A549 (cell line): ENCODE measurements at regions not wholly inside any gene's neighbourhood (a gene's known extent, or its start where the extent isn't known, plus 50 kb on each side); places are given as distances from the start of the nearest gene placed in this dataset.

ENCODE experiments used
- ATAC-seq, 2 experiments: fragments of 200-7000 bp in 1 of 2; fragments of >200 bp in 1 of 2; cut with Nextera tagmentation in 1 of 2; cut with Tn5 transposase in 1 of 2; 3 replicates each; pipeline versions ENCODE4 v1.8.0 to v1.9.1; 2018 to 2020; ENCODE audit warnings: mild to moderate bottlenecking in 1 of 2, moderate library complexity in 1 of 2
- CTCF ChIA-PET: fragments of 300-600 bp; sonication (Branson Sonifier 250); formaldehyde crosslinking; extraction: SDS; loops from one replicate; lab custom pipeline; 2021; ENCODE audit warnings: antibody characterized with exemption, inconsistent platforms; lab: Yijun Ruan, JAX
- POLR2A ChIA-PET: fragments of 350-600 bp; formaldehyde crosslinking; extraction: SDS; loops from one replicate; lab custom pipeline; 2021; ENCODE audit warnings: antibody characterized with exemption, inconsistent platforms; lab: Yijun Ruan, JAX
- DNase-seq, 2 experiments: peaks; one replicate each; pipeline versions ENCODE4 v3.0.0 to v3.0.0-alpha.2; 2011 to 2016; ENCODE audit warnings: low read depth in 1 of 2, low spot score in 1 of 2
- FAIRE-seq: peaks from 2 replicates; lab custom pipeline; 2011; peaks lifted over from hg19 to GRCh38; lab: Jason Lieb, UNC
- H3K27ac ChIP-seq, 2 experiments: fragments of >200 bp; sonication (Bioruptor Twin); formaldehyde crosslinking; 3 replicates each; pipeline ENCODE4 v1.5.1; 2016 to 2017
- H3K4me1 ChIP-seq: fragments of >200 bp; sonication (Bioruptor Twin); formaldehyde crosslinking; 3 replicates; pipeline ENCODE4 v1.6.1; 2016
- H3K4me2 ChIP-seq: fragments of >200 bp; sonication (Bioruptor Twin); formaldehyde crosslinking; 3 replicates; pipeline ENCODE4 v1.6.1; 2016
- H3K4me3 ChIP-seq: fragments of >200 bp; sonication (Bioruptor Twin); formaldehyde crosslinking; 3 replicates; pipeline ENCODE4 v1.5.1; 2016
- H3K9me3 ChIP-seq: fragments of >200 bp; sonication (Bioruptor Twin); formaldehyde crosslinking; 3 replicates; pipeline ENCODE4 v1.6.1; 2016
- BHLHE40 ChIP-seq: IDR thresholded peaks from 2 replicates; pipeline ENCODE4 v1.6.1; 2012; ENCODE audit warnings: low read depth, low read length, inconsistent platforms
- CHD2 ChIP-seq: fragments of 150-350 bp; IDR thresholded peaks from 2 replicates; pipeline ENCODE4 v1.6.1; 2014; ENCODE audit warnings: low read length; ENCODE audit not compliant: partially characterized antibody
- EHMT2 ChIP-seq: fragments of 200-600 bp; sonication (generic); IDR thresholded peaks from 2 replicates; pipeline ENCODE4 v1.6.1; 2016; ENCODE audit warnings: antibody characterized with exemption, low read depth, mild to moderate bottlenecking, moderate library complexity
- FOSB ChIP-seq: fragments of 250-450 bp; sonication (Bioruptor Pico); IDR thresholded peaks from 2 replicates; pipeline ENCODE4 v1.5.0; 2020; ENCODE audit warnings: mild to moderate bottlenecking, moderate library complexity
- FOXS1 ChIP-seq: fragments of 250-450 bp; sonication (Bioruptor Pico); IDR thresholded peaks from 2 replicates; pipeline ENCODE4 v1.5.0; 2020; ENCODE audit warnings: mild to moderate bottlenecking, moderate library complexity
- GATA3 ChIP-seq: IDR thresholded peaks from 2 replicates; pipeline ENCODE4 v1.6.1; 2012; ENCODE audit warnings: borderline replicate concordance
- HMGXB4 ChIP-seq: fragments of 250-450 bp; sonication (Bioruptor Pico); IDR thresholded peaks from 2 replicates; pipeline ENCODE4 v1.5.0; 2021; ENCODE audit warnings: mild to moderate bottlenecking, moderate library complexity, borderline replicate concordance
- HOXA7 ChIP-seq: fragments of 250-450 bp; sonication (Bioruptor Pico); IDR thresholded peaks from 2 replicates; pipeline ENCODE4 v1.5.0; 2020; ENCODE audit warnings: mild to moderate bottlenecking, moderate library complexity
- JUN ChIP-seq, 2 experiments: fragments of >200 bp; sonication (Bioruptor Twin); formaldehyde crosslinking; IDR thresholded peaks; 2 replicates in 1 of 2; 3 replicates in 1 of 2; pipeline ENCODE4 v1.6.1; 2016 to 2017
- JUNB ChIP-seq: fragments of >200 bp; sonication (Bioruptor Twin); formaldehyde crosslinking; IDR thresholded peaks from 2 replicates; pipeline ENCODE4 v1.6.1; 2016
- KDM1A ChIP-seq: fragments of 200-600 bp; sonication (generic); IDR thresholded peaks from 2 replicates; pipeline ENCODE4 v1.6.1; 2016; ENCODE audit warnings: low read depth, mild to moderate bottlenecking
- MYC ChIP-seq: IDR thresholded peaks from 2 replicates; pipeline ENCODE4 v1.6.1; 2012; ENCODE audit warnings: mild to moderate bottlenecking, inconsistent platforms, low read length, improper control_type of control experiment, borderline replicate concordance
- PHF8 ChIP-seq: fragments of 200-600 bp; sonication (generic); IDR thresholded peaks from 2 replicates; pipeline ENCODE4 v1.6.1; 2016; ENCODE audit warnings: low read depth, mild to moderate bottlenecking, antibody characterized with exemption, moderate library complexity, borderline replicate concordance
- RARB ChIP-seq: fragments of 250-450 bp; sonication (Bioruptor Pico); IDR thresholded peaks from 2 replicates; pipeline ENCODE4 v1.8.0; 2021; ENCODE audit warnings: mild to moderate bottlenecking, moderate library complexity
- RCOR1 ChIP-seq: fragments of 150-350 bp; IDR thresholded peaks from 2 replicates; pipeline ENCODE4 v1.6.1; 2014; ENCODE audit warnings: antibody characterized with exemption, low read length, low read depth
- SMC3 ChIP-seq: fragments of >200 bp; sonication (Bioruptor Twin); formaldehyde crosslinking; IDR thresholded peaks from 3 replicates; pipeline ENCODE4 v1.6.1; 2018; ENCODE audit warnings: inconsistent platforms
- ZNF302 ChIP-seq: fragments of 250-450 bp; sonication (Bioruptor Pico); IDR thresholded peaks from 2 replicates; pipeline ENCODE4 v1.9.0; 2021; ENCODE audit warnings: inconsistent platforms, mild to moderate bottlenecking, moderate library complexity
- WGBS: methylation state at CpG from one replicate; pipeline ENCODE4 v1.1.6; 2017; ENCODE audit errors: missing lambda C conversion rate; 5-methylcytosine and 5-hydroxymethylcytosine counted together
- TF ChIP-seq, protein P1 (sequence below): IDR thresholded peaks from 2 replicates; pipeline ENCODE4 v1.6.1; 2012; ENCODE audit warnings: low read depth, borderline replicate concordance
- TF ChIP-seq, protein P2 (sequence below): fragments of >200 bp; sonication (Bioruptor Twin); formaldehyde crosslinking; IDR thresholded peaks from 3 replicates; pipeline ENCODE4 v1.5.1; 2016

DNA sequence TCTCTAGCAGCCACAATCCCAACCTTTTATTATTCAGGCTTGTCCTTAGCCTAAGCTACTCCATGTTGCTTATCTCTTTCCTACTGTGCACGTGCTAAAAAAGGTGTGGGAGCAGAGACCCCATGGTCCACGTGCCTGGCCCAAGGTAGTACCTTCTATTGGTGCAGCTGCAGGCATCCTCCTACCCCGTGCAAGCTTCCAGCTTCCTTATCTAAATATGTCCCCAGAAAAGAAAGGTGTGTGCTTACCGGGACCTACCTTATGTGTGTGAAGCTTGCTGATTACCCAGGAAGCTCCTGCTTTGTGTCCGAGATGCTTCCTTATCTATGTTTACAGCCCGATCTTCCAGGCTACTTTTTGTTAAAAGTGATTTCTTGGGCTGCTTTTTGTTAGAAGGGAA lies 2382.4 kb downstream of the PCDH9 start:
- DNase-seq, result no peak
- H3K4me1 ChIP-seq, result no peaks in the 10 kb centered on the region
- ChIA-PET POLR2A (no interaction called here), CTCF (no interaction called here)
- no peak overlapping the region for H3K4me3 ChIP-seq
- ATAC-seq, result no peak
- no peaks in the 10 kb centered on the region for H3K9me3 ChIP-seq
- H3K27ac ChIP-seq, result no peak overlapping the region
- 53% methylated on average over 6 of the region's 6 CpGs for WGBS
- no peak overlapping the region for H3K4me2 ChIP-seq
- no peak for TF ChIP-seq JUNB
- TF ChIP-seq SMC3, result no peak
- TF ChIP-seq RCOR1, result no peak
- no peak for TF ChIP-seq HOXA7
- no peak for TF ChIP-seq MYC
- no peak for TF ChIP-seq JUN (IDR thresholded peaks at IDR 0.05)
- TF ChIP-seq RARB (CRISPR knock-in tag), result no peak
- TF ChIP-seq HMGXB4 (CRISPR knock-in tag), result no peak
- TF ChIP-seq PHF8, result no peak
- no peak for TF ChIP-seq FOSB (CRISPR knock-in tag)
- no peak for TF ChIP-seq EHMT2
- no peak for TF ChIP-seq CHD2
- TF ChIP-seq GATA3, result no peak
- FAIRE-seq, result no peak

- 0% methylated on average over 1 of the region's 1 CpG for WGBS
- POLR2A ChIA-PET, result no interaction called here
- DNase-seq, result no peak
- no peak for ATAC-seq
- Histone ChIP-seq H3K9me3 (no peaks in the 10 kb centered on the region), H3K27ac (no peak overlapping the region), H3K4me2 (no peak overlapping the region), H3K4me1 (no peaks in the 10 kb centered on the region), H3K4me3 (no peak overlapping the region)
- no peak for TF ChIP-seq FOSB (CRISPR knock-in tag)
- TF ChIP-seq KDM1A, result no peak
- TF ChIP-seq ZNF302 (CRISPR knock-in tag), result no peak
- TF ChIP-seq BHLHE40, result no peak
- no peak for FAIRE-seq
- CTCF ChIA-PET, result no interaction called here
Observed at GRCh38 chr13:64845110-64845509, 2385.0 kb downstream of the PCDH9 start.

DNA sequence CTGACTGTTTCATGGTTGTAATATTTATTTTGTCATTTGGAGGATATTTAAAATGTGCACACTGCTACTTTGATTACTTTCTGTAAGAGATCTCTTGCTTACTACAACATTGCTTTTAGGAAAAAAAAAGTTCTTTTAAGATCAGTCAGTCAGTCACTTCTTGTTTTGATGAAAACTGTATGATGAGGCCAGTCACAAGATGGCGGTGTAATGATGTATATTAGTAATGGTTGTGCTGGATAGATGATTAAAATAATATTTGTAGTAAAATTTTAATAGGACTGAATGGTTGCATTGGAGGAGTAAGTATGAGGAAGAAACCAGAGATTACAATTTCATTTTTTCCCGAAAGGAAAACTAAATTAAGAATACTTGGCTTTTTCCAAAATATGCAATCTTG lies 2411.1 kb downstream of the PCDH9 start:
- no peak for DNase-seq
- no peak for ATAC-seq

More for the DNA sequence above, 2411.1 kb downstream of the PCDH9 start:
- ChIA-PET POLR2A (no interaction called here), CTCF (no interaction called here)
- Histone ChIP-seq H3K4me3 (no peak overlapping the region), H3K27ac (no peak overlapping the region), H3K4me2 (no peak overlapping the region), H3K9me3 (no peaks in the 10 kb centered on the region), H3K4me1 (no peaks in the 10 kb centered on the region)
- no peak for TF ChIP-seq FOXS1 (CRISPR knock-in tag)
- TF ChIP-seq, protein P1, sequence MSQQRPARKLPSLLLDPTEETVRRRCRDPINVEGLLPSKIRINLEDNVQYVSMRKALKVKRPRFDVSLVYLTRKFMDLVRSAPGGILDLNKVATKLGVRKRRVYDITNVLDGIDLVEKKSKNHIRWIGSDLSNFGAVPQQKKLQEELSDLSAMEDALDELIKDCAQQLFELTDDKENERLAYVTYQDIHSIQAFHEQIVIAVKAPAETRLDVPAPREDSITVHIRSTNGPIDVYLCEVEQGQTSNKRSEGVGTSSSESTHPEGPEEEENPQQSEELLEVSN, result no peak
- TF ChIP-seq, protein P2, sequence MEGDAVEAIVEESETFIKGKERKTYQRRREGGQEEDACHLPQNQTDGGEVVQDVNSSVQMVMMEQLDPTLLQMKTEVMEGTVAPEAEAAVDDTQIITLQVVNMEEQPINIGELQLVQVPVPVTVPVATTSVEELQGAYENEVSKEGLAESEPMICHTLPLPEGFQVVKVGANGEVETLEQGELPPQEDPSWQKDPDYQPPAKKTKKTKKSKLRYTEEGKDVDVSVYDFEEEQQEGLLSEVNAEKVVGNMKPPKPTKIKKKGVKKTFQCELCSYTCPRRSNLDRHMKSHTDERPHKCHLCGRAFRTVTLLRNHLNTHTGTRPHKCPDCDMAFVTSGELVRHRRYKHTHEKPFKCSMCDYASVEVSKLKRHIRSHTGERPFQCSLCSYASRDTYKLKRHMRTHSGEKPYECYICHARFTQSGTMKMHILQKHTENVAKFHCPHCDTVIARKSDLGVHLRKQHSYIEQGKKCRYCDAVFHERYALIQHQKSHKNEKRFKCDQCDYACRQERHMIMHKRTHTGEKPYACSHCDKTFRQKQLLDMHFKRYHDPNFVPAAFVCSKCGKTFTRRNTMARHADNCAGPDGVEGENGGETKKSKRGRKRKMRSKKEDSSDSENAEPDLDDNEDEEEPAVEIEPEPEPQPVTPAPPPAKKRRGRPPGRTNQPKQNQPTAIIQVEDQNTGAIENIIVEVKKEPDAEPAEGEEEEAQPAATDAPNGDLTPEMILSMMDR, result no peak
- FAIRE-seq, result no peak
- WGBS, result 87% methylated on average over 2 of the region's 2 CpGs
